ENCODE measurements at regions not wholly inside any gene's neighbourhood (a gene's known extent, or its start where the extent isn't known, plus 50 kb on each side); places are given as distances from the start of the nearest gene placed in this dataset.

GRCh38 chr10:8260645-8261044, 206.2 kb downstream of the GATA3 start:
- Histone ChIP-seq H3K27me3 (ENCODE audit: control insufficient read depth, insufficient read depth, low read length) (no peaks in the 10 kb centered on the region), H3K27ac (ENCODE audit: low read depth, low read length) (no peak overlapping the region), H3K4me3 (ENCODE audit: low read depth, low read length) (no peak overlapping the region), H3K9me3 (ENCODE audit: control insufficient read depth, insufficient read depth, low read length) (no peaks in the 10 kb centered on the region), H3K4me1 (ENCODE audit: control insufficient read depth, insufficient read depth, low read length) (no peaks in the 10 kb centered on the region), H3K36me3 (ENCODE audit: control insufficient read depth, insufficient read depth, low read length) (no peaks in the 10 kb centered on the region)
- no peak for DNase-seq (ENCODE audit: low read depth in 4 of 6, low spot score in 6 of 6)
- 93% methylated on average over 12 of the region's 16 CpGs for WGBS (ENCODE audit: insufficient coverage)

- Histone ChIP-seq H3K9me3 (ENCODE audit: control insufficient read depth, insufficient read depth, low read length) (no peaks in the 10 kb centered on the region), H3K36me3 (ENCODE audit: control insufficient read depth, insufficient read depth, low read length) (no peaks in the 10 kb centered on the region), H3K27ac (ENCODE audit: low read depth, low read length) (no peak overlapping the region), H3K27me3 (ENCODE audit: control insufficient read depth, insufficient read depth, low read length) (no peaks in the 10 kb centered on the region), H3K4me1 (ENCODE audit: control insufficient read depth, insufficient read depth, low read length) (no peaks in the 10 kb centered on the region), H3K4me3 (ENCODE audit: low read depth, low read length) (no peak overlapping the region)
- WGBS (ENCODE audit: insufficient coverage), result no CpG with 5 or more reads among the region's 4 CpGs
- DNase-seq (ENCODE audit: low read depth in 4 of 6, low spot score in 6 of 6), result no peak
Observed at GRCh38 chr10:8262317-8262716, 207.8 kb downstream of the GATA3 start.

GRCh38 chr10:8269976-8270375, 215.5 kb downstream of the GATA3 start:
- Histone ChIP-seq H3K27me3 (ENCODE audit: control insufficient read depth, insufficient read depth, low read length) (no peaks in the 10 kb centered on the region), H3K27ac (ENCODE audit: low read depth, low read length) (no peak overlapping the region), H3K9me3 (ENCODE audit: control insufficient read depth, insufficient read depth, low read length) (no peaks in the 10 kb centered on the region), H3K36me3 (ENCODE audit: control insufficient read depth, insufficient read depth, low read length) (no peaks in the 10 kb centered on the region), H3K4me3 (ENCODE audit: low read depth, low read length) (no peak overlapping the region), H3K4me1 (ENCODE audit: control insufficient read depth, insufficient read depth, low read length) (no peaks in the 10 kb centered on the region)
- no CpG with 5 or more reads among the region's 5 CpGs for whole genome bisulfite sequencing (ENCODE audit: insufficient coverage)
- DNase-seq (ENCODE audit: low read depth in 4 of 6, low spot score in 6 of 6), result no peak

- Histone ChIP-seq H3K27ac (ENCODE audit: low read depth, low read length) (no peak overlapping the region), H3K4me3 (ENCODE audit: low read depth, low read length) (no peak overlapping the region), H3K36me3 (ENCODE audit: control insufficient read depth, insufficient read depth, low read length) (no peaks in the 10 kb centered on the region), H3K9me3 (ENCODE audit: control insufficient read depth, insufficient read depth, low read length) (no peaks in the 10 kb centered on the region), H3K4me1 (ENCODE audit: control insufficient read depth, insufficient read depth, low read length) (no peaks in the 10 kb centered on the region), H3K27me3 (ENCODE audit: control insufficient read depth, insufficient read depth, low read length) (no peaks in the 10 kb centered on the region)
- 86% methylated on average over 4 of the region's 10 CpGs for WGBS (ENCODE audit: insufficient coverage)
- DNase-seq (ENCODE audit: low read depth in 4 of 6, low spot score in 6 of 6), result no peak
Observed at GRCh38 chr10:8272794-8273425, 218.4 kb downstream of the GATA3 start.

- Histone ChIP-seq H3K27me3 (ENCODE audit: control insufficient read depth, insufficient read depth, low read length) (no peaks in the 10 kb centered on the region), H3K4me3 (ENCODE audit: low read depth, low read length) (no peak overlapping the region), H3K9me3 (ENCODE audit: control insufficient read depth, insufficient read depth, low read length) (no peaks in the 10 kb centered on the region), H3K27ac (ENCODE audit: low read depth, low read length) (no peak overlapping the region), H3K36me3 (ENCODE audit: control insufficient read depth, insufficient read depth, low read length) (no peaks in the 10 kb centered on the region), H3K4me1 (ENCODE audit: control insufficient read depth, insufficient read depth, low read length) (no peaks in the 10 kb centered on the region)
- no peak for DNase-seq (ENCODE audit: low read depth in 4 of 6, low spot score in 6 of 6)
- no CpG with 5 or more reads among the region's 2 CpGs for WGBS (ENCODE audit: insufficient coverage)
Observed at GRCh38 chr10:8273749-8274148, 219.3 kb downstream of the GATA3 start.

- Histone ChIP-seq H3K9me3 (ENCODE audit: control insufficient read depth, insufficient read depth, low read length) (no peaks in the 10 kb centered on the region), H3K4me1 (ENCODE audit: control insufficient read depth, insufficient read depth, low read length) (no peaks in the 10 kb centered on the region), H3K36me3 (ENCODE audit: control insufficient read depth, insufficient read depth, low read length) (no peaks in the 10 kb centered on the region), H3K27ac (ENCODE audit: low read depth, low read length) (no peak overlapping the region), H3K4me3 (ENCODE audit: low read depth, low read length) (no peak overlapping the region), H3K27me3 (ENCODE audit: control insufficient read depth, insufficient read depth, low read length) (no peaks in the 10 kb centered on the region)
- WGBS (ENCODE audit: insufficient coverage), result 97% methylated on average over 2 of the region's 7 CpGs
- DNase-seq (ENCODE audit: low read depth in 4 of 6, low spot score in 6 of 6), result no peak
Observed at GRCh38 chr10:8275911-8276310, 221.4 kb downstream of the GATA3 start.

- H3K36me3 ChIP-seq (ENCODE audit: control insufficient read depth, insufficient read depth, low read length), result no peaks in the 10 kb centered on the region
- H3K4me3 ChIP-seq (ENCODE audit: low read depth, low read length), result no peak overlapping the region
- H3K4me1 ChIP-seq (ENCODE audit: control insufficient read depth, insufficient read depth, low read length), result no peaks in the 10 kb centered on the region
- H3K27me3 ChIP-seq (ENCODE audit: control insufficient read depth, insufficient read depth, low read length), result no peaks in the 10 kb centered on the region
- no peak for DNase-seq (ENCODE audit: low read depth in 4 of 6, low spot score in 6 of 6)
- H3K27ac ChIP-seq (ENCODE audit: low read depth, low read length), result no peak overlapping the region
- 92% methylated on average over 3 of the region's 4 CpGs for WGBS (ENCODE audit: insufficient coverage)
- no peaks in the 10 kb centered on the region for H3K9me3 ChIP-seq (ENCODE audit: control insufficient read depth, insufficient read depth, low read length)
Observed at GRCh38 chr10:8278099-8278498, 223.6 kb downstream of the GATA3 start.

GRCh38 chr10:8279598-8279997, 225.1 kb downstream of the GATA3 start:
- Histone ChIP-seq H3K36me3 (ENCODE audit: control insufficient read depth, insufficient read depth, low read length) (no peaks in the 10 kb centered on the region), H3K4me3 (ENCODE audit: low read depth, low read length) (no peak overlapping the region), H3K27me3 (ENCODE audit: control insufficient read depth, insufficient read depth, low read length) (no peaks in the 10 kb centered on the region), H3K4me1 (ENCODE audit: control insufficient read depth, insufficient read depth, low read length) (no peaks in the 10 kb centered on the region), H3K9me3 (ENCODE audit: control insufficient read depth, insufficient read depth, low read length) (no peaks in the 10 kb centered on the region), H3K27ac (ENCODE audit: low read depth, low read length) (no peak overlapping the region)
- 67% methylated on average over 2 of the region's 2 CpGs for WGBS (ENCODE audit: insufficient coverage)
- DNase-seq (ENCODE audit: low read depth in 4 of 6, low spot score in 6 of 6), result no peak

GRCh38 chr10:8280946-8281345, 226.5 kb downstream of the GATA3 start:
- Histone ChIP-seq H3K36me3 (ENCODE audit: control insufficient read depth, insufficient read depth, low read length) (no peaks in the 10 kb centered on the region), H3K27me3 (ENCODE audit: control insufficient read depth, insufficient read depth, low read length) (no peaks in the 10 kb centered on the region), H3K9me3 (ENCODE audit: control insufficient read depth, insufficient read depth, low read length) (no peaks in the 10 kb centered on the region), H3K4me3 (ENCODE audit: low read depth, low read length) (no peak overlapping the region), H3K27ac (ENCODE audit: low read depth, low read length) (no peak overlapping the region), H3K4me1 (ENCODE audit: control insufficient read depth, insufficient read depth, low read length) (no peaks in the 10 kb centered on the region)
- no peak for DNase-seq (ENCODE audit: low read depth in 4 of 6, low spot score in 6 of 6)
- 100% methylated on average over 2 of the region's 7 CpGs for WGBS (ENCODE audit: insufficient coverage)

GRCh38 chr10:8282340-8282739, 227.9 kb downstream of the GATA3 start:
- no peak overlapping the region for H3K4me3 ChIP-seq (ENCODE audit: low read depth, low read length)
- H3K9me3 ChIP-seq (ENCODE audit: control insufficient read depth, insufficient read depth, low read length), result no peaks in the 10 kb centered on the region
- no peaks in the 10 kb centered on the region for H3K4me1 ChIP-seq (ENCODE audit: control insufficient read depth, insufficient read depth, low read length)
- no peak overlapping the region for H3K27ac ChIP-seq (ENCODE audit: low read depth, low read length)
- no peaks in the 10 kb centered on the region for H3K36me3 ChIP-seq (ENCODE audit: control insufficient read depth, insufficient read depth, low read length)
- WGBS (ENCODE audit: insufficient coverage), result 68% methylated on average over 3 of the region's 4 CpGs
- no peak for DNase-seq (ENCODE audit: low read depth in 4 of 6, low spot score in 6 of 6)
- H3K27me3 ChIP-seq (ENCODE audit: control insufficient read depth, insufficient read depth, low read length), result no peaks in the 10 kb centered on the region
